ENCODE measurements at regions not wholly inside any gene's neighbourhood (a gene's known extent, or its start where the extent isn't known, plus 50 kb on each side); places are given as distances from the start of the nearest gene placed in this dataset.

GRCh38 chr4:4729206-4729605 lies 130.3 kb upstream of the MSX1 start:
- no peak for DNase-seq (ENCODE audit: extremely low read depth, insufficient read length)
- Histone ChIP-seq H3K4me3 (replicated peaks; ENCODE audit: low read depth, low read length) (no peak overlapping the region), H3K27me3 (replicated peaks; ENCODE audit: control insufficient read depth, insufficient read depth, low read length) (no peaks in the 10 kb centered on the region), H3K36me3 (ENCODE audit: control insufficient read depth, insufficient read depth, low read length) (no peaks in the 10 kb centered on the region)
- TF ChIP-seq CTCF (IDR thresholded peaks at IDR 0.05; ENCODE audit: insufficient read depth, low read length, poor library complexity, severe bottlenecking) = no peak

- no peak overlapping the region for H3K4me3 ChIP-seq (replicated peaks; ENCODE audit: low read depth, low read length)
- H3K36me3 ChIP-seq (ENCODE audit: control insufficient read depth, insufficient read depth, low read length) = no peaks in the 10 kb centered on the region
- TF ChIP-seq CTCF (IDR thresholded peaks at IDR 0.05; ENCODE audit: insufficient read depth, low read length, poor library complexity, severe bottlenecking) = no peak
- H3K27me3 ChIP-seq (replicated peaks; ENCODE audit: control insufficient read depth, insufficient read depth, low read length) = no peaks in the 10 kb centered on the region
- DNase-seq (ENCODE audit: extremely low read depth, insufficient read length) = no peak
Measured at GRCh38 chr4:4727536-4727935, 131.9 kb upstream of the MSX1 start.

- peak; percentile 12 for TF ChIP-seq CTCF (IDR thresholded peaks at IDR 0.05; ENCODE audit: insufficient read depth, low read length, poor library complexity, severe bottlenecking)
Measured at GRCh38 chr4:4726051-4726450, 133.4 kb upstream of the MSX1 start.

GRCh38 chr4:4724321-4724720 lies 135.1 kb upstream of the MSX1 start:
- no peak for DNase-seq (ENCODE audit: extremely low read depth, insufficient read length)
- Histone ChIP-seq H3K27me3 (replicated peaks; ENCODE audit: control insufficient read depth, insufficient read depth, low read length) (no peaks in the 10 kb centered on the region), H3K36me3 (ENCODE audit: control insufficient read depth, insufficient read depth, low read length) (no peaks in the 10 kb centered on the region), H3K4me3 (replicated peaks; ENCODE audit: low read depth, low read length) (no peak overlapping the region)
- TF ChIP-seq CTCF (IDR thresholded peaks at IDR 0.05; ENCODE audit: insufficient read depth, low read length, poor library complexity, severe bottlenecking) = no peak

More at GRCh38 chr4:4726051-4726450, 133.4 kb upstream of the MSX1 start:
- Histone ChIP-seq H3K4me3 (replicated peaks; ENCODE audit: low read depth, low read length) (no peak overlapping the region), H3K27me3 (replicated peaks; ENCODE audit: control insufficient read depth, insufficient read depth, low read length) (no peaks in the 10 kb centered on the region), H3K36me3 (ENCODE audit: control insufficient read depth, insufficient read depth, low read length) (no peaks in the 10 kb centered on the region)
- no peak for DNase-seq (ENCODE audit: extremely low read depth, insufficient read length)

- no peak for TF ChIP-seq CTCF (IDR thresholded peaks at IDR 0.05; ENCODE audit: insufficient read depth, low read length, poor library complexity, severe bottlenecking)
- no peaks in the 10 kb centered on the region for H3K36me3 ChIP-seq (ENCODE audit: control insufficient read depth, insufficient read depth, low read length)
- DNase-seq (ENCODE audit: extremely low read depth, insufficient read length) = no peak
- no peaks in the 10 kb centered on the region for H3K27me3 ChIP-seq (replicated peaks; ENCODE audit: control insufficient read depth, insufficient read depth, low read length)
- H3K4me3 ChIP-seq (replicated peaks; ENCODE audit: low read depth, low read length) = no peak overlapping the region
Measured at GRCh38 chr4:4721636-4722035, 137.8 kb upstream of the MSX1 start.

- no peak for DNase-seq (ENCODE audit: extremely low read depth, insufficient read length)
- H3K27me3 ChIP-seq (replicated peaks; ENCODE audit: control insufficient read depth, insufficient read depth, low read length) = no peaks in the 10 kb centered on the region
Measured at GRCh38 chr4:4720646-4721045, 138.8 kb upstream of the MSX1 start.

More at GRCh38 chr4:4720646-4721045, 138.8 kb upstream of the MSX1 start:
- no peak overlapping the region for H3K4me3 ChIP-seq (replicated peaks; ENCODE audit: low read depth, low read length)
- no peak for TF ChIP-seq CTCF (IDR thresholded peaks at IDR 0.05; ENCODE audit: insufficient read depth, low read length, poor library complexity, severe bottlenecking)
- H3K36me3 ChIP-seq (ENCODE audit: control insufficient read depth, insufficient read depth, low read length) = no peaks in the 10 kb centered on the region

All from GM06990 (cell line).